Aorta (tissue), 5 donors: ENCODE measurements at regions not wholly inside any gene's neighbourhood (a gene's known extent, or its start where the extent isn't known, plus 50 kb on each side); places are given as distances from the start of the nearest gene placed in this dataset.

Experiments
- ATAC-seq: fragments of 200-7000 bp; cut with Tn5 transposase; one replicate; pipeline ENCODE4 v1.9.1; 2022; ENCODE audit warnings: moderate library complexity; ENCODE audit not compliant: low FRiP score
- DNase-seq, 2 donors: peaks; one replicate each; pipeline ENCODE4 v3.0.0-alpha.2; 2020
- H3K27ac ChIP-seq, 2 donors: one replicate each; pipeline ENCODE4 v1.5.1; 2013; ENCODE audit warnings: low read length in 2 of 2, mild to moderate bottlenecking in 2 of 2, moderate library complexity in 2 of 2, control low read depth in 1 of 2, inconsistent platforms in 1 of 2, low read depth in 1 of 2
- H3K27me3 ChIP-seq, 2 donors: one replicate each; pipeline ENCODE4 v1.6.1; 2013; ENCODE audit warnings: control low read depth in 1 of 2, low read length in 1 of 2, mild to moderate bottlenecking in 1 of 2, moderate library complexity in 1 of 2; ENCODE audit not compliant: insufficient read depth in 2 of 2, control insufficient read depth in 1 of 2
- H3K36me3 ChIP-seq, 2 donors: one replicate each; pipeline ENCODE4 v1.6.1; 2013; ENCODE audit warnings: control low read depth in 1 of 2, low read length in 1 of 2, mild to moderate bottlenecking in 1 of 2; ENCODE audit not compliant: insufficient read depth in 2 of 2, control insufficient read depth in 1 of 2
- H3K4me1 ChIP-seq, 2 donors: one replicate each; pipeline ENCODE4 v1.6.1; 2013; ENCODE audit warnings: low read length in 2 of 2, control low read depth in 1 of 2, mild to moderate bottlenecking in 1 of 2, moderate library complexity in 1 of 2; ENCODE audit not compliant: insufficient read depth in 2 of 2, control insufficient read depth in 1 of 2
- H3K4me3 ChIP-seq, 2 donors: one replicate each; pipeline ENCODE4 v1.5.1; 2013; ENCODE audit warnings: low read length in 2 of 2, control low read depth in 1 of 2, mild to moderate bottlenecking in 1 of 2
- H3K9me3 ChIP-seq: one replicate; pipeline ENCODE4 v1.6.1; 2013; ENCODE audit warnings: mild to moderate bottlenecking, low read length; ENCODE audit not compliant: control insufficient read depth
- WGBS, 2 donors: extraction: QIAGEN DNeasy Blood & Tissue Kit; methylation state at CpG; one replicate each; pipeline ENCODE4 v1.1.7; 2013; 5-methylcytosine and 5-hydroxymethylcytosine counted together
- intact Hi-C, 2 donors: fragments of 100-400 bp; cut with DNase I; formaldehyde crosslinking; loops; one replicate each; pipeline versions ENCODE4 v1.14.2 to v1.15.0; 2022
- donor health status: healthy with polysubstance abuse.
- donor health status: Bipolar disorder and iron deficiency.
- donor health status: DM: no; HTN: no; CAD: no.
- donor health status: DM: no; HTN: no; CAD: no.
- donor health status: DM: yes; HTN: yes; CAD: no.

- DNase-seq, result no peak
- ATAC-seq, result no peak
- Histone ChIP-seq H3K4me3 (no peak overlapping the region), H3K36me3 (no peaks in the 10 kb centered on the region), H3K27me3 (no peaks in the 10 kb centered on the region), H3K4me1 (no peaks in the 10 kb centered on the region), H3K27ac (no peak overlapping the region), H3K9me3 (no peaks in the 10 kb centered on the region)
- intact Hi-C loops, result no loop called here
- 37 to 45% methylated on average over 8 of the region's 8 CpGs for whole genome bisulfite sequencing, 2 donors
Measured at GRCh38 chr1:221487781-221488524, 253.9 kb downstream of the DUSP10 start.

GRCh38 chr1:221488550-221488949, 253.3 kb downstream of the DUSP10 start:
- no peaks in the 10 kb centered on the region for H3K9me3 ChIP-seq
- WGBS, 2 donors, result 82 to 89% methylated on average over 1 of the region's 1 CpG
- no peak overlapping the region for H3K27ac ChIP-seq
- no peak overlapping the region for H3K4me3 ChIP-seq
- intact Hi-C loops, result no loop called here
- ATAC-seq, result no peak
- H3K4me1 ChIP-seq, result no peaks in the 10 kb centered on the region
- H3K36me3 ChIP-seq, result no peaks in the 10 kb centered on the region
- DNase-seq, result no peak
- no peaks in the 10 kb centered on the region for H3K27me3 ChIP-seq

GRCh38 chr1:221494670-221495069, 247.2 kb downstream of the DUSP10 start:
- Histone ChIP-seq H3K4me3 (no peak overlapping the region), H3K36me3 (no peaks in the 10 kb centered on the region), H3K4me1 (no peaks in the 10 kb centered on the region), H3K9me3 (no peaks in the 10 kb centered on the region), H3K27me3 (no peaks in the 10 kb centered on the region), H3K27ac (no peak overlapping the region)
- ATAC-seq (no peak), DNase-seq (no peak)
- intact Hi-C loops, result no loop called here
- WGBS, 2 donors, result 30 to 48% methylated on average over 2 of the region's 2 CpGs

- H3K36me3 ChIP-seq, result no peaks in the 10 kb centered on the region
- 59 to 68% methylated on average over 3 of the region's 3 CpGs for WGBS, 2 donors
- intact Hi-C loops, result no loop called here
Measured at GRCh38 chr1:221497046-221497445, 244.8 kb downstream of the DUSP10 start.

GRCh38 chr1:221503268-221503667, 238.6 kb downstream of the DUSP10 start:
- DNase-seq (no peak), ATAC-seq (no peak)
- Histone ChIP-seq H3K27me3 (no peaks in the 10 kb centered on the region), H3K27ac (no peak overlapping the region), H3K9me3 (peaks cover 3% of the 10 kb centered on the region), H3K4me1 (no peaks in the 10 kb centered on the region), H3K36me3 (no peaks in the 10 kb centered on the region), H3K4me3 (no peak overlapping the region)
- intact Hi-C loops, result no loop called here
- WGBS, 2 donors, result 83 to 85% methylated on average over 4 of the region's 4 CpGs

More at GRCh38 chr1:221497046-221497445, 244.8 kb downstream of the DUSP10 start:
- no peak for DNase-seq
- Histone ChIP-seq H3K4me1 (no peaks in the 10 kb centered on the region), H3K9me3 (no peaks in the 10 kb centered on the region), H3K27me3 (no peaks in the 10 kb centered on the region), H3K27ac (no peak overlapping the region), H3K4me3 (no peak overlapping the region)
- ATAC-seq, result no peak

- H3K36me3 ChIP-seq, result no peaks in the 10 kb centered on the region
- no peak for ATAC-seq
- H3K27me3 ChIP-seq, result no peaks in the 10 kb centered on the region
- H3K27ac ChIP-seq, result no peak overlapping the region
- H3K9me3 ChIP-seq, result peaks cover 3% of the 10 kb centered on the region
- no peak overlapping the region for H3K4me3 ChIP-seq
- no peak for DNase-seq
- H3K4me1 ChIP-seq, result no peaks in the 10 kb centered on the region
- intact Hi-C loops, result no loop called here
- WGBS, 2 donors, result 70 to 71% methylated on average over 3 of the region's 3 CpGs
Measured at GRCh38 chr1:221509575-221510355, 232.1 kb downstream of the DUSP10 start.

GRCh38 chr1:221510793-221511503, 230.9 kb downstream of the DUSP10 start:
- Histone ChIP-seq H3K9me3 (no peaks in the 10 kb centered on the region), H3K36me3 (no peaks in the 10 kb centered on the region), H3K4me1 (no peaks in the 10 kb centered on the region), H3K27ac (no peak overlapping the region), H3K27me3 (no peaks in the 10 kb centered on the region), H3K4me3 (no peak overlapping the region)
- DNase-seq, result no peak
- WGBS, 2 donors, result 48 to 66% methylated on average over 3 of the region's 3 CpGs
- ATAC-seq, result no peak
- intact Hi-C loops, result no loop called here

- Histone ChIP-seq H3K27ac (no peak overlapping the region), H3K27me3 (no peaks in the 10 kb centered on the region), H3K36me3 (no peaks in the 10 kb centered on the region), H3K9me3 (no peaks in the 10 kb centered on the region), H3K4me3 (no peak overlapping the region), H3K4me1 (no peaks in the 10 kb centered on the region)
- DNase-seq (no peak), ATAC-seq (no peak)
- WGBS, 2 donors, result 48 to 59% methylated on average over 3 of the region's 3 CpGs
- intact Hi-C loops, result no loop called here
Measured at GRCh38 chr1:221511797-221512196, 230.1 kb downstream of the DUSP10 start.
